Memory B cell (primary cell): ENCODE measurements at regions not wholly inside any gene's neighbourhood (a gene's known extent, or its start where the extent isn't known, plus 50 kb on each side); places are given as distances from the start of the nearest gene placed in this dataset.

Source experiments
- ATAC-seq: fragments of 150-1000 bp; cut with Tn5 transposase; 2 replicates; pipeline ENCODE4 v1.10.0; 2021; ENCODE audit warnings: low read depth, mild to moderate bottlenecking, moderate library complexity
- DNase-seq, 2 donors: peaks; one replicate each; pipeline ENCODE4 v3.0.0; 2022; ENCODE audit warnings: low spot score in 2 of 2
- H3K27ac Mint-ChIP-seq: one replicate; pipeline ENCODE4 v1.8.0; 2022; ENCODE audit warnings: mild to moderate bottlenecking, moderate library complexity, mixed read lengths
- H3K27me3 Mint-ChIP-seq: one replicate; pipeline ENCODE4 v1.8.0; 2022; ENCODE audit warnings: mixed read lengths
- H3K36me3 Mint-ChIP-seq: one replicate; pipeline ENCODE4 v1.8.0; 2022; ENCODE audit warnings: mild to moderate bottlenecking, mixed read lengths
- H3K4me1 Mint-ChIP-seq: one replicate; pipeline ENCODE4 v1.8.0; 2022; ENCODE audit warnings: mixed read lengths
- H3K4me3 Mint-ChIP-seq: one replicate; pipeline ENCODE4 v1.8.0; 2022; ENCODE audit warnings: mild to moderate bottlenecking, moderate library complexity, mixed read lengths
- H3K9me3 Mint-ChIP-seq: one replicate; pipeline ENCODE4 v1.8.0; 2022; ENCODE audit warnings: mixed read lengths

DNA sequence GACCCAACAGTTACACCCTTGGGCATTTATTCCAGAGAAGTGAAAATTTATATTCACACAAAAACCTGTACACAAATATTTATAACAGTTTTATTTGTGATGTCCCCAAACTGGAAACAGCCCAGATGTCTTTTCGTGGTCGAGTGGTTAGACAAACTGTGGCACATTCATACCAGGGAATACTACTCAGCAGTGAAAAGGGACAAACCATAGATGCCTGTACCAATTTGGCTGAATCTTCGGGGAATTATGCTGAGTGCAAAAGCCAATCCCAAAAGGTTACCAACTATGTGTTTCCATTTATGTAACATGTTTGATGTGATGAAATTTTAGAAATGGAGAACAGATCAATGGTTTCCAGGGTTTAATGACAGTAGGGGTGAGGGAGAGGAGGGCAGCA is 154.3 kb downstream of the GLI2 start:
- H3K27ac Mint-ChIP-seq, result no peak overlapping the region
- H3K4me3 Mint-ChIP-seq, result no peak overlapping the region
- H3K36me3 Mint-ChIP-seq, result no peaks in the 10 kb centered on the region
- H3K9me3 Mint-ChIP-seq, result no peaks in the 10 kb centered on the region
- no peak for ATAC-seq
- H3K4me1 Mint-ChIP-seq, result no peaks in the 10 kb centered on the region
- H3K27me3 Mint-ChIP-seq, result no peaks in the 10 kb centered on the region
- no peak for DNase-seq

DNA sequence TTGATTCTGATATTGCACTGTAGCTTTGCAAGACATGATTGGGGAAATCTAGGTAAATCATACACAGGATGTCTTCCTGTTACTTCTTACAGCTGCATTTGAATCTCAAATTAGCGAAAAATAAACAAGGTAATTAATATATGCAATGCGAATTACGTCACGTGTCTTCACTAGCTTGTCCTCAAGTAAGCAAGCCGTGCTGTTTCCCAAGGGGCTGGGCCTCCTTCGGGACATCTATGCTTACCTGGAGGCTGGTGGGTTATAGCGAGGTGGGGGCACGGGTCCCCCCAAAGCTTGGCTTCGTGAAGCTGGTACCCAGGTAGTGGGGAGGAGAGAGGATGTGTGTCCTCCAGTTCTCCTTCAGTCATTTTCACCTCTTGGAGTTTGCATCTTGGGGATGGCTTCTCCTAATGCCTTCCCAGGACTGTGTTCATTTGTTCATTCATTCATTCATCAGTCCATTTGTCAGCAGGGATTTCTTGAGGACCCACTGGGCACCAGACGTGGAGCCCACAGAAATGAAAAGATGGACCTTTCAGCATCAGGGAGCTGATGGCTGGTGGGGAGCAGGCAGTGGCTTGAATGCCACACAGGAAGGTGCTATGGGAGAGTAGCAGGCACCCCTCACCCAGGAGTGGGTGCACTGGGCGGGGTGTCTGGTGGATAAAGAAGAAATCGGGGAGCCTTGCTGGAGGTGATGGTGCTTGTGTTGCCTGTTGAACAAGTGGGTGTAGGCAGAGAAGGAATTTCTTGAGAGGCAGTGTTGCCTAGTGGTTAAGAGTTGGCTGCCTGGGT is 155.1 kb downstream of the GLI2 start:
- DNase-seq (no peak), ATAC-seq (no peak)
- H3K36me3 Mint-ChIP-seq, result no peaks in the 10 kb centered on the region
- H3K27me3 Mint-ChIP-seq, result peaks cover 2% of the 10 kb centered on the region
- H3K9me3 Mint-ChIP-seq, result no peaks in the 10 kb centered on the region
- no peak overlapping the region for H3K27ac Mint-ChIP-seq
- H3K4me1 Mint-ChIP-seq, result no peaks in the 10 kb centered on the region
- no peak overlapping the region for H3K4me3 Mint-ChIP-seq

DNA sequence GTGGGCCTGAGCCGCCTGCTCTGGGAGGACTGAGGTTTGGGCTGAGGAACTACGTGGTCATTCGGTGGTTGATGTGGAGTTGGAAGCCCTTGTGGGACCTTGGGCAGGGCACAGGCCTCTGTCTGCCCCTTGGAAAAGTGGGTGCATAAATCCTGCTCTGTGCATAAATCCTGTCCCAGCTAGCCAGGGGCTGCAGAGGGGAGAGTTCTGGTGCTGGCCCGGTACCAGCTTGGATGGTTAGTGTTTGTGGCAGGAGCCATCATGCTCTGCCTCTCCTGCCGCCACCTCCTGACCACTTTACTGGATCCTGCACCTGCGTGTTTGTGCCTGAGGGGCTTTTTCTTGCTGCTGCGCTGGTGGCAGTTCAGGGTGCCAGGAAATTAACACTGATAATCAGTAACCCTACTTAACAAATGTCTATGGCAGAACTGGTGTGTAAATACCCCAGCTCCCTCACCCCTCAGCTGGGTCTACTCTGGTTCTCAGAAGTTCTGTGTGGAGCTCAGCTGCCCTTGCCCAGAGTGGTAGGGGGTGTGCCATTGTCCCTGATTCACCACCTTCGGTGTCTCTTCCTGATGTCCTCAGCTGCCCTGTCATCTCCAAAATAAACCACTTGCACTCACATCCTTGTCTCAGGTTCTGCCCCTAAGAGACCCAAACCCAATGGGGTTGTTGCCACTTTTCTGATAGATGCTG is 156.8 kb downstream of the GLI2 start:
- Mint-ChIP-seq H3K27me3 (peaks cover 2% of the 10 kb centered on the region), H3K4me1 (no peaks in the 10 kb centered on the region), H3K36me3 (no peaks in the 10 kb centered on the region), H3K27ac (no peak overlapping the region), H3K4me3 (no peak overlapping the region), H3K9me3 (no peaks in the 10 kb centered on the region)
- ATAC-seq (no peak), DNase-seq (no peak)

DNA sequence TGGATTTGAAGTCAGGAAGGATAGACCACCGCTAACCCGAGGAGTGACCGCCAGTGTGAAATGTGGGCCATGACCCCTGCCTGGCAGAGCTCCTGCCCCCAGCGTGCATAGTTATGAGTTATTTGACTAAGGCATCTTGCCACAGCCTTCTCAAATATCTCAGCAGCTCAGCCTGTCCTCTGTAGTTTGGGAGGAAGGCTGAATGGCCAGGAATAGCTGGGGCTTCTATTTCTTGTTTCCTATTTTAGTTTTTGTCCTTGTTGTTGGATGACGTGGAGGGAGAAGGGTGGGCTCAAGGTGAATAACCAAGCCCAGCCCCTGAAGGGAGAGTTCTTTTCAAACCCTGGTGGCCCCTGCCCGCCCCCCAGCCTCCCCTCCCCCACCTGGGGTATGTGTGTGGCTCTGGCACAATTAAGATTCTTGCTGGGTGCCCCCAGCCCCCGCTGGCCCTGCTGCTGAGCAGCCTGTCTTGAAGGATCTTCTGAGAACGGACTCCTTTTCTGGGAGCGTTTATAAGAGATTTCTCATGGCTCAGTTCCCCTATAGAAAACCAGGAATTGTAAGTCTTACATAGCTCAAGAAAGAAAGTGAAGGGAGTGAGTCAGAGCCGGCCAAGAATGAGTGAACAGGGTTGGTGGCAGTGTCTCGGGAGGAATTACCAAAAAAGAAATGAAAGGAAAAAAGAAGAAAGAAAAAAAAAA is 157.4 kb downstream of the GLI2 start:
- no peak overlapping the region for H3K27ac Mint-ChIP-seq
- H3K27me3 Mint-ChIP-seq, result peaks cover 2% of the 10 kb centered on the region
- DNase-seq (no peak), ATAC-seq (no peak)
- H3K9me3 Mint-ChIP-seq, result no peaks in the 10 kb centered on the region
- no peaks in the 10 kb centered on the region for H3K4me1 Mint-ChIP-seq
- H3K4me3 Mint-ChIP-seq, result no peak overlapping the region
- no peaks in the 10 kb centered on the region for H3K36me3 Mint-ChIP-seq

DNA sequence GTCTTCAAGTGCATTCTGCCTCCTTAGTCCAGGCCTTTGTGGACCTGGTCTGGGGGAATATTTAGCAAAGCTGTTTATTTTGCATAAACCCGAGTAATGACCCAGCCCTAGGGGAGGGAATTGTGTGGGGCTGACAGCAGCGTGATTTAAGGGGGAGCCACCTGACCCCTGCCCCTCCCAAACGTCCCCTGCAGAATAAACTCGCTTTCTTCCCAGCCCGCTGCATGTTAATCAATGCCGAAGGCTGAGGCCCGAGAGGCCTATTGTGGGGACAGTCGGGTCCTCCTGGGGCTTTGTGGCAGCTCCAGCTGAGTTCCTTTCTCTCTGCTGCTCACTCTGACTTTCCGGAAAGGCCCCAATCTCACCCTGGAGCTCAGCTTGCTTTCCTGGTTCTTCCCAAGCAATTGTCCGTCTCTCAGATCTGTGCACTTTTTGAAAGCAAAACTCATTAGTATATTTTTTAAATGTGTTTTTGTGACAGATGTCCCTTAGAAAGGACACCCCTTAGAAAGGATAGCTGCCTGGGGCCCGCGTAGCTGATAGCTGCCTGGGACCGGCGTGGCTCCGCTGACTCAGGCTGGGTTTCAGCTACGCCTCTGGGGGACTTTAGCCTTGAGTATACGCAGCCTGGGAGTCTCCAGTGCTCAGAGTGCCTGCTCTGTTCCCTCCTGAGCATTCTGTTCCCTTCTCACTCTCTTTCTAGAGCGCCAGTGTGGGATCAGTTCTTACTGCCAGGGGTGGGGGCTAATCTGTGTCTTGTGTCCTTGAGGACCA is 158.3 kb downstream of the GLI2 start:
- no peak for DNase-seq
- no peak for ATAC-seq
- H3K4me3 Mint-ChIP-seq, result no peak overlapping the region
- H3K27me3 Mint-ChIP-seq, result peaks cover 2% of the 10 kb centered on the region
- H3K36me3 Mint-ChIP-seq, result no peaks in the 10 kb centered on the region
- no peaks in the 10 kb centered on the region for H3K9me3 Mint-ChIP-seq
- no peak overlapping the region for H3K27ac Mint-ChIP-seq
- H3K4me1 Mint-ChIP-seq, result no peaks in the 10 kb centered on the region

DNA sequence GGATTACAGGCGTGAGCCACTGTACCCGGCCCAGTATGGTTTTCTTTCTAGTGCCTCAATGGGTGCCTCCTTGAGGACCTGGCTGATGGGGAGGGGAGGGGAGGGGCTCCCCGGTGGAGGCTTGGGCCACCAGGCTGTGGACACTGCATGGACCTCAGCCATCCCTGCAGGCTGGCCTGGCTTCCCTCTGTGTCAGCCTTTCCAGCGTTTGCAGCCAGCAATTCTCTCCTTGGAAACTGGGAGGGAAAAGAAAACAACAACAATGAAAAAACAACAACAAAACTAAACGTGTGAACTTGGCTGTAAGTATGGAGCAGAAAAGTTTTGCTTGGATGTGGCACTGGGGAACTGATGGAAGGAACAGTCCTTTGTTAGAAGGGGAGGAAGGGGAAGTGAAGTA is 159.3 kb downstream of the GLI2 start:
- Mint-ChIP-seq H3K27me3 (peaks cover 3% of the 10 kb centered on the region), H3K4me3 (no peak overlapping the region), H3K9me3 (no peaks in the 10 kb centered on the region), H3K36me3 (no peaks in the 10 kb centered on the region), H3K27ac (no peak overlapping the region), H3K4me1 (no peaks in the 10 kb centered on the region)
- no peak for DNase-seq
- ATAC-seq, result no peak

DNA sequence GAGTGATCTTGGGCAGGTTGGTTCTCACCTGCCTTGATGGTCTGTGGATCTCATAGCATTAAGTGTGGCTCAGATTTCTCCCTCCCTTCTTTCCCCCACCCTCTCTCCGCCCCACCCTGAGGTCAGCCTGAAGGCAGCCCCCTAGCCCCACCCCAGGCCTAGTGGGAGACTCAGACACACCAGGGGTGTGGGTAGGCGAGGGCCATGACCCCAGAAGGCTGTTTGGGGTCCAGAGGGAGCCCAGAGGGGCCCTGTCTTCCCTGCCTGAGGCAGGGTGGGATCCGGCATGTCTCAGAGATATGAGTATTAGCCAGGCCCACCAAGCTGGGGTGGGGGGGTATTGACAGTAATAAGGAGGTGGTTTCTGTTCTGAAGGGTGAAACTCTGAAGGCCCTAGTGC is 160.5 kb downstream of the GLI2 start:
- H3K27ac Mint-ChIP-seq, result no peak overlapping the region
- no peaks in the 10 kb centered on the region for H3K9me3 Mint-ChIP-seq
- no peaks in the 10 kb centered on the region for H3K4me1 Mint-ChIP-seq
- H3K4me3 Mint-ChIP-seq, result no peak overlapping the region
- ATAC-seq, result no peak
- H3K27me3 Mint-ChIP-seq, result peaks cover 3% of the 10 kb centered on the region
- no peaks in the 10 kb centered on the region for H3K36me3 Mint-ChIP-seq
- DNase-seq, result no peak

DNA sequence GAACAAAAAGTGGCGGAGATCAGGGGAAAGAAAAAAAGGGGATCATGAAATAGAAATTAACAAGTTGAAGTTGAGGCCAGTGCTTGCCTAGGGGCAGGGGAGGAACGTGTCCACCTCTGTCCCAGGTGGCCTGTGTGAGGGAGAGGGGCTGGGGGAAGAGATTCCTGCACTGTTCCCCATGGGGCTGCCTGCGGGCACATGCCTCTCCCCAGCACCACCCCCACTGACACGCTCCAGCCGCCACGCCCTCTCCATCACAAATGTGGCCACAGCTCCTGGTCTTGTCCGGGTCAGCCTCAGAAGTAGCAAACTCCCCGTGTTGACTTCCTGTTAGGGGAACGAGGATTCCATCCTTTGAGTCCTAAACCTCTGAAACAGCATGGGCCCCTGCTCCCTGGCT is 161.2 kb downstream of the GLI2 start:
- Mint-ChIP-seq H3K4me1 (no peaks in the 10 kb centered on the region), H3K36me3 (no peaks in the 10 kb centered on the region), H3K27me3 (peaks cover 3% of the 10 kb centered on the region), H3K27ac (no peak overlapping the region), H3K9me3 (no peaks in the 10 kb centered on the region), H3K4me3 (no peak overlapping the region)
- no peak for ATAC-seq
- no peak for DNase-seq

DNA sequence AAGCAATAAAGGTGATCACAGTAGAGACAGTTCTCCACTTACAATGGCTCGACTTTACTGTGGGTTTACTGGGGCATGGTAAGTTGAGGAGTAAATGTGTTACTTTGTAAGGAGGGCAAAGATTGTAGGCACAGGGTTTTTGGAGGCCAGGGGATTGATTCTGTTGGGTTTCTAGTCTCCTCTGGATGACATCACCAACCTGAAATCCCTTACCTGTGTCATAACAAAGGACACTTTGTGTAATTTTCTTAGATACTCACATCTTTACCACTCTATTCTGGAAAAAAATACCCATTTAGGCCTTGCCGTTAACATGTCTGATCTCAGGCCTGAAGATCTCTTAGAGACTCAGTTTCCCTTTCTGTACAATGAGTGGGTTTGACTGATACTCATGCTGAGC is 161.7 kb downstream of the GLI2 start:
- Mint-ChIP-seq H3K27me3 (peaks cover 5% of the 10 kb centered on the region), H3K9me3 (no peaks in the 10 kb centered on the region), H3K4me3 (no peak overlapping the region), H3K27ac (no peak overlapping the region), H3K36me3 (no peaks in the 10 kb centered on the region), H3K4me1 (no peaks in the 10 kb centered on the region)
- ATAC-seq, result no peak
- no peak for DNase-seq

DNA sequence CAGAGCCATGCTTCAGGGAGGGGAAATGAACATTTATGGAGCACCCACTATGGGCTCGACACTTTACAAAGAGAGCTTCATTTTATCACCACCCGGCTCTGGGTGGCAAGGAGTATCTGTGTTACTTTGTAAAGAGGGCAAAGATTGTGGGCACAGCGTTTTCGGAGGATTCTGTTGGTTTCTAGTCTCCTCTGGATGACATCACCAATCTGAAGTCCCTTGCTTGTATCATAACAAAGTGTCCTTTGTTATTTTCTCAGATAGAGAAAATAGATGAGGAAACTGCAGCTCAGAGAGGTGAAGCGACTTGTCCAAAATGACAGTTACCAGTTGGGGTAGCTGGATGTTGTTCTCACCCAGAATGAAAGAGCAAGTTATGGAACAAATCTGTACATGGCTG is 162.8 kb downstream of the GLI2 start:
- ATAC-seq (no peak), DNase-seq (no peak)
- peaks cover 8% of the 10 kb centered on the region for H3K27me3 Mint-ChIP-seq
- H3K4me3 Mint-ChIP-seq, result no peak overlapping the region
- H3K27ac Mint-ChIP-seq, result no peak overlapping the region
- H3K36me3 Mint-ChIP-seq, result no peaks in the 10 kb centered on the region
- no peaks in the 10 kb centered on the region for H3K4me1 Mint-ChIP-seq
- H3K9me3 Mint-ChIP-seq, result no peaks in the 10 kb centered on the region

DNA sequence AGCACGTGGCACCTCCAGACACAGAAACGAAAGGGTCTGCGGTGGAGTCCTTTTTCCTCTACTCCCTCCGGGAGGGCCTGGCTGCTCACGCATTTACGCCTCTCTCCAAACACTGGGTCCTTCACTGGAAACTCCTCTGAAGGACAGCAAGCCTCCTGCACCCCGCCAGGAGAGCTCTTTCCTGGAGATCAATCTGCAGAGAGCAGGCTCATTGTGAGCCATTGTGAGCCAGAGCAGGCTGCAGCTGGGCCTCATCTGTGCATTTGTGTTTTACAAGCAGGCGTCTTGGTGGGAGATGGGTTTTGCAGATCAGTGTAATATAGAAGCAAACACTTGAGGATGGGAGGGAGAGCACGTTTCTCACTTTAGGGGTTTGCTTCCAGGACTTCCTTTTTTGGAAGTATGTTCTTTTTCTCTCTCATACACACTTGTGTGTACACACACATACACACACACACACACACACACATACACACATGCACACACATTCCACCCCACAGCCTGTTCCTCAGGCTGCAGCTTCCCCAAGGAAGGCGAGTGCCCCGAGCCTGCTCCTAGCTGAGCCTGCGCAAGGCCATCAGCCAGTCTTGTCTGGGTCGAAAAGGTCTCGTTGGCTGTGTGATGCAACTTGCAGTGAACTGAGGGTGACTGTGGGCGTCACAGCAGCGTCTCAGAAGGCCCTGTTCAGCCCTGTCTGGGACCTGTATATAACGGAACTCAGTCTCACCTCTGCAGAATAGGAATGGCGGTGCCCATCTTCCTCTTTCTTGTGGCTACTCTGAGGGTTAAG is 163.5 kb downstream of the GLI2 start:
- DNase-seq, result no peak
- ATAC-seq, result no peak
- no peak overlapping the region for H3K27ac Mint-ChIP-seq
- H3K36me3 Mint-ChIP-seq, result no peaks in the 10 kb centered on the region
- H3K9me3 Mint-ChIP-seq, result no peaks in the 10 kb centered on the region
- H3K4me1 Mint-ChIP-seq, result no peaks in the 10 kb centered on the region
- H3K27me3 Mint-ChIP-seq, result peaks cover 8% of the 10 kb centered on the region
- no peak overlapping the region for H3K4me3 Mint-ChIP-seq

DNA sequence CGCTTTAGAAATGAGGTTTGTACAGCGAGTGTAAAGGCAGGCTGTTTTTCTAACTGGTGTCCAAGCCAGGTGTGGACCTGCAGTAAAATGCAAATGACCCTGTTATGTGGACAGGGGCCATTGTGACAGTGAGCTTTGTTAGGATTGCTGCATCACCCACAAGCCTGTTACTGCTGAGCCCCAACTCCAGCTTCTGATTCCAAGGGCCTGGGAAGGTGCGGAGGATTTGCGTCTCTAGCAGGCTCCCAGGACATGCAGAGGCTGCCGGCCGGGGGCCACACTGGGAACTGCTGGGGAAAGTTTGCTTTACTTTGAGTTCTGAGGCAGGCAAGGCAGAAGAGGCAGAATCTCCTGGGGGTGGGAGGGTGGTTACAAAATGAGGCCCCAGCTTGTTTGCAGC is 164.1 kb downstream of the GLI2 start:
- H3K36me3 Mint-ChIP-seq, result no peaks in the 10 kb centered on the region
- no peak for ATAC-seq

DNA sequence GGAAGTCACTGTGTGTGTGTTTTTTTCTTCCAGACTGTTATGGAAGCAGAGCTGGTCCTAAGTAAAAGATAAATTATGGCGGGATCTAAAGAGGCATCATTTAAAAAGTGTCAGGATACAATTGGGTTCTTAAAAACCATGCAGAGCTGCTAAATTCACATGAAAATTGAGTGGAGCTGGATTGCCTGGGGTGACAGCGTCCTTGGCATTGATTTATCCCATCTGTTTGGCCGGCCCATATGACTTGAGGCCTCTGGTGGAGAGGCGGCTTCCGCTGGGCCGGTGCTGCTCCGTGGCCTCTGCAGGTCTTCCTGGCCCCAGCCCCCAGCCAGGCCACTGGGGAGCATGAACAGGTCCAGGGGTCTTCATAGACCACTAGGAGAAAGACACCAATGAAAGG is 165.5 kb downstream of the GLI2 start:
- ATAC-seq (no peak), DNase-seq (no peak)
- no peaks in the 10 kb centered on the region for H3K9me3 Mint-ChIP-seq
- no peak overlapping the region for H3K4me3 Mint-ChIP-seq
- peaks cover 6% of the 10 kb centered on the region for H3K27me3 Mint-ChIP-seq
- H3K36me3 Mint-ChIP-seq, result no peaks in the 10 kb centered on the region
- H3K27ac Mint-ChIP-seq, result no peak overlapping the region
- H3K4me1 Mint-ChIP-seq, result no peaks in the 10 kb centered on the region

More for the DNA sequence above, 164.1 kb downstream of the GLI2 start:
- Mint-ChIP-seq H3K4me1 (no peaks in the 10 kb centered on the region), H3K27ac (no peak overlapping the region), H3K9me3 (no peaks in the 10 kb centered on the region), H3K4me3 (no peak overlapping the region), H3K27me3 (peaks cover 8% of the 10 kb centered on the region)
- no peak for DNase-seq
